Activated CD4-positive, alpha-beta T cell treated with anti-CD3 and anti-CD28 coated beads, Interleukin-2, amount 50 U/mL, for 16 hours (primary cell): ENCODE measurements at regions not wholly inside any gene's neighbourhood (a gene's known extent, or its start where the extent isn't known, plus 50 kb on each side); places are given as distances from the start of the nearest gene placed in this dataset.

ENCODE experiments used
- DNase-seq: peaks from one replicate; pipeline ENCODE4 v3.0.0-alpha.2; 2020

- DNase-seq: no peak
These were observed 136.9 kb downstream of the SCARB1 start for GRCh38 chr12:124726596-124727263.

- no peak for DNase-seq
These were observed 137.9 kb downstream of the SCARB1 start for GRCh38 chr12:124725597-124726237.

DNA sequence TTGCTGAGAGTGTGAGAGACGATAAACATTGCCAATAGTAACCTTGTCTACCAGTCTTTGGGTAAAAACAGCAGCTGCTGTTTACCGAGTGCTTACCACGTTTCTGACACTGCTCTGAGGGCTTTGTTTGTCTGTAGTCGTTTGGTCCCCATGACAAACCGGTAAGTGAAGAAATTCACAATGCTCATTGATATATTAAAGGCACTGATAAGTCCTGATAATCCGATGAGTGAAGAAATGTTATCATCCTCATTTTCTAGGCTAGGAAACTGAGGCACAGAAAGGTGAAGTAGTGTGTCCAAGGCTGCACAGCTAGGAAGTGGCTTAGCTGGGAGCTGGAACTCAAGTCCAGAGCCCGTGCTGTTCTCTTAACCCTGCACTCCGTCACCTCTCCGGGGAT lies 138.6 kb downstream of the SCARB1 start:
- no peak for DNase-seq

DNA sequence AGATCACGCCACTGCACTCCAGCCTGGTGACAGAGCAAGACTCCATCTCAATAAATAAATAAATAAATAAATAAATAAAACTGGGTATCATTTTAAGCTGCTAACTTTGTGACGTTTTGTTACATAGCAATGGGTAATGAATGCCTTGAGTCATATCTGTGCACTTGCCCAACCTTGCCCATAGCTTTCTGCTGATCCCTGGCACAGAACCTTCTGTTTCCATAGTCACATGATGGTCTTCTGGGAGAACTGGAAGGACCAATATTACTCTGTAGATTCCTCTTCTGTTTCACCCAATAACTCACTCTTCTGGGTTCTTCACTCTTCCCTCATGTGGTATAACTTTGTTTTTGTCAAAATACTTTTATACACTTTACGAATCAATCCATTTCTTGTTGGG lies 140.8 kb downstream of the SCARB1 start:
- no peak for DNase-seq

- DNase-seq: no peak
These were observed 142.0 kb downstream of the SCARB1 start for GRCh38 chr12:124721501-124722162.

- no peak for DNase-seq
These were observed 142.8 kb downstream of the SCARB1 start for GRCh38 chr12:124720681-124721500.

DNA sequence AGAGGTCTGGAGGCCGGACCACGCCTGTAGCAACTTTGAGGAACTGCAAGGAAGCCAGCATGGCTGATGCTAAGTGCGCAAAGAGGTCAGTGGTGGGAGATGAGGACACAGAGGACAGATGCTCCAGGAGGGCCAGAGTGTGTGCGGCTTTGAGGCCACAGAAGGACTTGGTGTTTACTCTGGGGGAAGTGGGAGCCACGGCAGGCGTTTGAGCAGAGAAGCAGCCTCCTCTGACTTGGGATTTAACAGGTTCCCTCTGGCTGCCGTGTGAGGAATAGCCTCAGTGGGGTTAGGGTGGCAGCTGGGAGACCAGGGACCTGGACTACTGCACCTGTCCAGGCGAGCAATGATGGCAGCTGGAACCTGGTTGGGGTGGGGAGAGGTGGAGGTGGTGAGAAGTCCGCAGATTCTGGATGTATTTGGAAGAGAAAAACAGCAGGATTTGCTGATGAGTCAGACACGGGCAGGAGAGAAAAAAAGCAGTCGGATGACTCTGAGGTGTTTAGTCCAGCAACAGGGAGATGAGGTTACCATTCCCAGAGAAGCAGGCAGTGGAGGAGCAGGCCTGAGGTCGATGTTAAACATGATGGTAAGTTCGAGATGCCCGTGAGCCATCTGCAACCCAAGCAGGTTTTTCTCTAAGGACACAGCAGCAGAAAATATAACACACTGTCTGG lies 143.5 kb downstream of the SCARB1 start:
- no peak for DNase-seq

GRCh38 chr12:124719231-124719630 lies 144.4 kb downstream of the SCARB1 start:
- DNase-seq: no peak

DNA sequence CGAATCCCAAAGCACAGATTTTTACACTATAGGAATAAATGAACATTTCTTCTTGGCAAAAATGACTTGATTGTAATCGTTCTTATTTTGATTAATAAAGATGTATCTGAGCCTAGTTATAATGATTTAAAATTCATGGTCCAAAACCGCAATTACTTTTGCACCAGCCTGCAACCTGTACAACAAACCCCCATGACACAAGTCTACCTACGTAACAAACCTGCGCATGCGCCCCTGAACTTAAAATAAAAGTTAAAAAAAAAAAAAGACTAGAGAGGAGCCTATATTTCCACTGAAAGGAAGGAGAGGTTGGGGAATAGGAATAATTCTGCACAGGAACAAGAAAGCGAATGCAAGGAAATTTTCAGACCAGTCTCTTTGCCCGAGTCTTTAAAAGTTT lies 145.2 kb downstream of the SCARB1 start:
- DNase-seq: no peak

GRCh38 chr12:124718036-124718435 lies 145.6 kb downstream of the SCARB1 start:
- DNase-seq: no peak

DNA sequence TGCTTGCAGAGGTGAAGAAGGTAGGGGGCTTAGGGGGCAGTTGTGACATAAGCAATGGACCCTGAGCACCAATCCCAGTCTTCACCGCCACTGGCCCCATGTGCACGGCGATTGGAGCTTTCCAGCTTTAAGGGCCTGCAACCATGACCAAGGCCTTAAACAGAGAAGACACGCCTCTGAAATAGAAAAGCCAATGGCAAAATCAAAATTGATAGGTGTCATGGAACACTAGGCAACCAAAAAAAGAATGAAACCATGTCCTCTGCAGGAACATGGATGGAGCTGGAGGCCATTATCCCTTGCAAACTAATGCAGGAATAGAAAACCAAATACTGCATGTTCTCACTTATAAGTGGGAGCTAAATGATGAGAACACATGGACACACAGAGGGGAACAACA lies 146.3 kb downstream of the SCARB1 start:
- DNase-seq: no peak

GRCh38 chr12:124716208-124717130 lies 147.2 kb downstream of the SCARB1 start:
- DNase-seq: no peak

GRCh38 chr12:124715121-124715990 lies 147.9 kb upstream of the NCOR2 start:
- DNase-seq: no peak

DNA sequence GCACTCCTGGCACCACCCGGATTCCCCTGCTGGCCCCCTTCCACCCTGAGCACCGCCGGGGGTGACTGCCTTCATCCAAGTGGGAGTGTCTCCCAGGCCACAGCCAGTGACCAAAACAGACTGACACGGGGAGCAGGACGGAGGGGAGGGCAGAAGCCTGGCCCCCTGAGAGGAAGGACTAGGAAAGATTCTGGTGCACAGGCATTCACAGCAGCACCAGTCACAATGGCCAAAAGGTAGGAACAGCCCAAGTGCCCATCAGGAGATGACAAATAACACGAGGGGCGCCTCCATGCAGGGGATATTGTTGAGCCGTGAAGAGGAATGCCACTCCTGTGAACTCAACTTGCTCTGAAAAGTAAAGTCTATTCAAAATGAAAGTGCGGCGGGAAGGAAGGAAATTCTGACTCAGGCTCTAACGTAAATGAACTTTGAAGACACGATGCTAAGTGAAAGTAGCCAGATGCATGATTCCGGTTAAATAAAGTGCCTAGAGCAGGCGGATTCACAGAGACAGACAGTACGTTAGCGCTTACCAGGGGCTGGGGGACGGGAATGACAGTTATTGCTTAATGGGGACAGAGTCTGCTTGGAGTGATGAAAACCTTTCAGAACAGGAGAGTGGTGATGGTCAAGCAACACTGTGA lies 146.1 kb upstream of the NCOR2 start:
- DNase-seq: peak; percentile 92

- no peak for DNase-seq
These were observed 145.6 kb upstream of the NCOR2 start for GRCh38 chr12:124713041-124713435.

GRCh38 chr12:124711344-124711743 lies 143.9 kb upstream of the NCOR2 start:
- DNase-seq: no peak

GRCh38 chr12:124709722-124710687 lies 142.6 kb upstream of the NCOR2 start:
- no peak for DNase-seq

DNA sequence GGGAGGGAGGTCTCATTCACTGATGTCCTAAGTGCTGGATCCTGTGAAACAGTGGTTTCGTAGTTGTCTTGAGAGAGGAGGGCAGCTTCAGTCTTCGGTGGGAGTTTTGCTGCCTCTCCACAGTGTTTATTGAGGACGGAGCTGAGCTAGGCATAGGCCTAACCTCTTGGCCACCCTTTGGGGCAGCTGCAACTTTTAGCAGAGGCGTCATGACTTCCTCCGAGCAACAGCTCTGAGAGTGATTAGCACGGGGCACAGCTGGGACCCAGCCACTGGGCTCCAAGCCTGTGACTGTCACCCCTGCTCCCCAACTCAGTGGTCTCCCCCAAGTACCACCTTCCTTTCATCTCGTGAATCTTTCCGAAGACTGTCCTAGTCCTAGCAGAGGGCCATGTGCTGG lies 139.9 kb upstream of the NCOR2 start:
- DNase-seq: no peak

DNA sequence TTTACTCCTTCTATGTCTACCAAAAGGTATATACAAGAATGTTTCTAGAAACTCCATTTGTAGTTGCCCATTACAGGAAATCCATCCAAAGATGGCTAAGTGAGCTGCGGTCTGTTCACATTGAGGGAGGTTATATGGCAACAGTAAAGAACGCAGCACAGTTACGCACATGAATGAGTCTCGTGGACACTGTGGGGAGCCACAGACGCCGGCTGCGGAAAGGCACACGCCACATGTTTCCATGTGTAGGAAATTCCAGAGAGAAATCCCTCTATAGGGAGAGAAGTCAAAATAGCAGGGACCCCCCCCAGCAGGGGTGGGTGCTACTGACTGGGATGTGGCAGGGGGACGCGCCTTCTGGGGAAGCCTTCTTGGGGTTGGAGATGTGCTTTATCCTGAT lies 139.0 kb upstream of the NCOR2 start:
- DNase-seq: no peak
